Stimulated activated naive CD8-positive, alpha-beta T cell treated with anti-CD3 and anti-CD28 coated beads, Interleukin-15, amount 100 ng/mL, for 72 hours (primary cell): ENCODE measurements at regions not wholly inside any gene's neighbourhood (a gene's known extent, or its start where the extent isn't known, plus 50 kb on each side); places are given as distances from the start of the nearest gene placed in this dataset.
A peak's percentile ranks its signal among the peaks of the same experiment; 100 is the strongest.
"Not testable (repeated sequence)": the region's sequence is repeated elsewhere in the genome, so short reads cannot be mapped to it uniquely, and the experiment has no call there.

Source experiments
- ATAC-seq: fragments of 150-1000 bp; cut with Tn5 transposase; 2 replicates; pipeline ENCODE4 v1.10.0; 2021; ENCODE audit warnings: mild to moderate bottlenecking, moderate library complexity
- DNase-seq, 2 donors: peaks; one replicate each; pipeline ENCODE4 v3.0.0; 2021 to 2022
- H3K27ac Mint-ChIP-seq, 2 donors: one replicate each; pipeline ENCODE4 v1.8.0; 2022; ENCODE audit warnings: mild to moderate bottlenecking in 2 of 2, mixed read lengths in 2 of 2, moderate library complexity in 2 of 2
- H3K27me3 Mint-ChIP-seq: one replicate; pipeline ENCODE4 v1.8.0; 2022; ENCODE audit warnings: mixed read lengths
- H3K4me1 Mint-ChIP-seq: one replicate; pipeline ENCODE4 v1.8.0; 2022; ENCODE audit warnings: mild to moderate bottlenecking, mixed read lengths
- H3K4me3 Mint-ChIP-seq, 2 donors: one replicate each; pipeline ENCODE4 v1.8.0; 2022; ENCODE audit warnings: mild to moderate bottlenecking in 2 of 2, mixed read lengths in 2 of 2, moderate library complexity in 1 of 2
- H3K9me3 Mint-ChIP-seq, 2 donors: one replicate each; pipeline ENCODE4 v1.8.0; 2022; ENCODE audit warnings: mixed read lengths in 2 of 2

DNA sequence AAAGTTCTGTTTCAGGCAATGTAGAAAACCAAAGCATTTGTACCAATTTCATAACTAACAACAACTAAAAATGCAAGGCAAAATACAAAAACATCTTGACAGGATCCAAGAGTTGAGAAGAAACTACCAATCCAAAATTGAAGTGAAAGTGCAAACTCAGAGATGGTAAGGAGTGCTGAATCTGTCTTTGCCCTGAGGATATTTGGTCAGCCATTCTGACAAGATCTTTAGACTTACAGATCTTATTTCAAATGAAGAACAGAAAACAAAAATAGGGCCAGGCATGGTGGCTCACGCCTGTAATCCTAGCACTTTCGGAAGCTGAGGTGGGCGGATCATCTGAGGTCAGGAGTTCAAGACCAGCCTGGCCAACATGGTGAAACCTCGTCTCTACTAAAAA is 412.8 kb downstream of the ZFHX3 start:
- H3K4me1 Mint-ChIP-seq = no peaks in the 10 kb centered on the region
- ATAC-seq (no peak), DNase-seq (no peak)
- H3K27ac Mint-ChIP-seq = no peak overlapping the region
- H3K4me3 Mint-ChIP-seq = no peak overlapping the region
- H3K9me3 Mint-ChIP-seq = peaks cover 14 to 16% of the 10 kb centered on the region in 2 donors
- H3K27me3 Mint-ChIP-seq = no peaks in the 10 kb centered on the region

DNA sequence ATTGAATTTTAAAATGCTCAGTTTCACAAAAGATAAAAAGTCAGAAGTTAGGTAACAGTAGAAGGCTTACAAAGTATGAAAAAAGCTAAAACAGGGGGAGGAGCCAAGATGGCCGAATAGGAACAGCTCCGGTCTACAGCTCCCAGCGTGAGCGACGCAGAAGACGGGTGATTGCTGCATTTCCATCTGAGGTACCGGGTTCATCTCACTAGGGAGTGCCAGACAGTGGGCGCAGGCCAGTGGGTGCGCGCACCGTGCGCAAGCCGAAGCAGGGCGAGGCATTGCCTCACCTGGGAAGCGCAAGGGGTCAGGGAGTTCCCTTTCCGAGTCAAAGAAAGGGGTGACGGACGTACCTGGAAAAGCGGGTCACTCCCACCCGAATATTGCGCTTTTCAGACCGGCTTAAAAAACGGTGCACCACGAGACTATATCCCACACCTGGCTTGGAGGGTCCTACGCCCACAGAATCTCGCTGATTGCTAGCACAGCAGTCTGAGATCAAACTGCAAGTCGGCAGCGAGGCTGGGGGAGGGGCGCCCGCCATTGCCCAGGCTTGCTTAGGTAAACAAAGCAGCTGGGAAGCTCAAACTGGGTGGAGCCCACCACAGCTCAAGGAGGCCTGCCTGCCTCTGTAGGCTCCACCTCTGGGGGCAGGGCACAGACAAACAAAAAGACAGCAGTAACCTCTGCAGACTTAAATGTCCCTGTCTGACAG is 420.6 kb downstream of the ZFHX3 start:
- H3K27me3 Mint-ChIP-seq, ATAC-seq, H3K4me1 Mint-ChIP-seq, H3K27ac Mint-ChIP-seq, DNase-seq, H3K9me3 Mint-ChIP-seq: not testable (repeated sequence)
- H3K4me3 Mint-ChIP-seq = peak overlapping the region in 1 of 2 donors; percentile 35

DNA sequence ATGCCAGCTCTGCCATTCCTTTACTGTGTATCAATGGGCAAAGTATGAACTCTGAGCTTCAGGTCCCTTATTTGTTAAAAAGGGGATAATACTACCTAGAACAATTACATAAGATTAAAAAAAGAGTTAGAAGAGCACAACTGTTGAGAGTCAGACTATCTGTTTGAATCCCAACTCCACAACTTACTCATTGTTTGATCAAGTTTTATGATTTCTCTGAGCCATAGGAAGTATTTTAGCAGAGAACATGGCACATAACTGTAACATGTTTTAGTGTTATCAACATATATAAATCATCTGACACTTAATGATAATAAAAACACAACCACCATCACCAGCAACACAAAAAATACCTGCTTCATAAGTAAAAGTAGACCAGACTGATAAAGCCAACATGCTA is 421.3 kb downstream of the ZFHX3 start:
- Mint-ChIP-seq H3K4me3 (no peak overlapping the region), H3K27ac (no peak overlapping the region), H3K27me3 (no peaks in the 10 kb centered on the region)

DNA sequence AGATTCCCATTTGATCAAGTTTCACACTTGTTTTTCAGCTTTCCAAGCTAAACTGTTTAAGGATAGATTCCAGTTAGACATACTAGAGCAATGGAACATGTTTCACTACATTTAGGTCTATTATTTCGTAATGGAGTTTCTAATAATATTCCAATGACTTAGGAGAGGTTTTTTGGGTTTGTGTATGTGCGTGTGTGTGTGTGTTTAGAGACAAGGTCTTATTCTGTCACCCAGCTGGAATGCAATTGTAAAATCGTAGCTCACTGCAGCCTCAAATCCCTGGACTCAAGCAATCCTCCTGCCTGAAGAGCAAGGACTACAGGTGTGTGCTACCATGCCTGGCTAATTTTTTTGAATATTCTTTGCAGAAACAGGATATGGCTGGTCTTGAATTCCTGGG is 426.3 kb downstream of the ZFHX3 start:
- no peak for DNase-seq
- no peak for ATAC-seq
- Mint-ChIP-seq H3K27me3 (no peaks in the 10 kb centered on the region), H3K4me1 (no peaks in the 10 kb centered on the region), H3K27ac (no peak overlapping the region), H3K4me3 (no peak overlapping the region), H3K9me3 (peaks cover 4 to 7% of the 10 kb centered on the region in 2 donors)

More for the DNA sequence above, 421.3 kb downstream of the ZFHX3 start:
- Mint-ChIP-seq H3K4me1 (no peaks in the 10 kb centered on the region), H3K9me3 (peaks cover 7 to 8% of the 10 kb centered on the region in 2 donors)
- no peak for ATAC-seq
- no peak for DNase-seq

DNA sequence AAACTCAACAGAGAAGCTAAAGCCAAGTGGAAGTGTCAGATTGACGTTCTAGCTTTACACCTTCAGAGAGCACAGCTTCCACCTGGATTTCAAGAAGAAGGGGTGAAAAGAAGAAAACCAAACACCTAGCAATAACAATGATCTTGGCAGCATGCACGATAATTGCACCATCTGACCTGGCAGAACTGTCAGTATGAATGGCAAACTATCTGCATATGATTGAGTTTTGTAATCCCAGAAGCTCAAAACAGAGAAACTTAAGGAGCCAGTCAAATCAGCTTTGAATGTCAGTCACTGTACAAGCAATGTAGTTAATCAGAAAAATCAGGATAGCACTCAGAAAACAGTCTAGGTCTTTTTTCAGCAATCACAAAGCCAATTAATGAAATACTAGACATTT is 427.1 kb downstream of the ZFHX3 start:
- Mint-ChIP-seq H3K27ac (no peak overlapping the region), H3K4me1 (no peaks in the 10 kb centered on the region), H3K9me3 (peaks cover 6 to 7% of the 10 kb centered on the region in 2 donors), H3K4me3 (no peak overlapping the region), H3K27me3 (no peaks in the 10 kb centered on the region)
- no peak for ATAC-seq
- no peak for DNase-seq

DNA sequence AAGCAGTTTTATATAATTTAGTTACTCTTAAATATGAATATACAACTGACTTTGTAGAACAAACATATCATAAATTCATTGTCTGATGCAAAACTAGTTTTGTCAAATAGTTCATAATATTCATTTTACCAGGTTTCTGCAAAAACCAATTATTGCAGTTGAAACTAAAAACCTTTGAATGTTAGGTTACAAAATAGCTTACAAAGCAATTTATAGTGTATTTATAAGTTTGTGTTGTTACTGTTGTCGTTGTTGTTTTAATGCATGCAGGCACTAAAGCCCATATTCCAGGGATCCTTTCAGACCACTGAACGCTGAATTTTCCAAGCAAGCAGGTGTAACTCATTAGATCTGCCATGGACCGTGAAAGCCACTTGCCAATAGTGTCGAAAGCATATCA is 427.6 kb downstream of the ZFHX3 start:
- Mint-ChIP-seq H3K9me3 (peaks cover 7% of the 10 kb centered on the region in 2 donors), H3K4me1 (no peaks in the 10 kb centered on the region), H3K27me3 (no peaks in the 10 kb centered on the region), H3K27ac (no peak overlapping the region), H3K4me3 (no peak overlapping the region)
- ATAC-seq = no peak
- no peak for DNase-seq

DNA sequence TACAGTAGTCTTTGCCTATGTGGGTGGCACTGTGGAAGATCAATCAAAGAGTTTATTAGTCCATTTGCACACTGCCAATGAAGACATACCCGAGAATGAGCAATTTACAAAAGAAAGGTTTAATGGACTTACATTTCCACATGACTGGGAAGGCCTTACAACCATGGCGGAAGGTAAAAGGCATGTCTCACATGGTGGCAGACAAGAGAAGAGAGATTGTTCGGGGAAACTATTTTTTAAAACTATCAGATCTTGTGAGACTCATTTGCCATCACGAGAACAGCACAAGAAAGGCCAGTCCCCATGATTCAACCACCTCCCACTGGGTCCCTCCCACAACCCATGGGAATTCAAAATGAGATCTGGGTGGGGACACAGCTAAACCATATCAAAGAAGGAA is 432.1 kb downstream of the ZFHX3 start:
- no peaks in the 10 kb centered on the region for H3K4me1 Mint-ChIP-seq
- peaks cover 7% of the 10 kb centered on the region in 2 donors for H3K9me3 Mint-ChIP-seq
- H3K27me3 Mint-ChIP-seq = no peaks in the 10 kb centered on the region
- H3K27ac Mint-ChIP-seq = no peak overlapping the region
- DNase-seq (no peak), ATAC-seq (no peak)
- no peak overlapping the region for H3K4me3 Mint-ChIP-seq

DNA sequence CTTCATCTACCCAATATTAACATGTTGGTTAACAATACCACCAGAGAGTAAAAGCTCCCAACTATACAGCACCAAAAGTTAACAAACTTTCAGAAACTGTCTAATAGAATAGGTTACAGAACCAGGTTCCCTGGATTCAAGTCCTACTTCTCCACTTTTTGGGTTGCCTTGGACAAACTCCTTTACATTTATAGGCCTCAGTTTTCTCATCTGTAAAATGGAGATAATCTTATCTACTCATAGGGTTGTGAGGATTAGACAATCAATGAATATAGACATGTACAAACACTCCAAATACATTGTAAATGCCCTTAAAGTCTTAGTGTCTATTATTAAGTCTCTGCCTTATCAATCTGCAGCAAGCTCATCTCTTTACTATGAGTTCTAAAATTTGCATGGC is 435.2 kb downstream of the ZFHX3 start:
- Mint-ChIP-seq H3K4me1 (peaks cover 6% of the 10 kb centered on the region), H3K27me3 (no peaks in the 10 kb centered on the region), H3K9me3 (peaks cover 7% of the 10 kb centered on the region in 2 donors), H3K4me3 (no peak overlapping the region), H3K27ac (no peak overlapping the region)
- ATAC-seq (no peak), DNase-seq (no peak)

DNA sequence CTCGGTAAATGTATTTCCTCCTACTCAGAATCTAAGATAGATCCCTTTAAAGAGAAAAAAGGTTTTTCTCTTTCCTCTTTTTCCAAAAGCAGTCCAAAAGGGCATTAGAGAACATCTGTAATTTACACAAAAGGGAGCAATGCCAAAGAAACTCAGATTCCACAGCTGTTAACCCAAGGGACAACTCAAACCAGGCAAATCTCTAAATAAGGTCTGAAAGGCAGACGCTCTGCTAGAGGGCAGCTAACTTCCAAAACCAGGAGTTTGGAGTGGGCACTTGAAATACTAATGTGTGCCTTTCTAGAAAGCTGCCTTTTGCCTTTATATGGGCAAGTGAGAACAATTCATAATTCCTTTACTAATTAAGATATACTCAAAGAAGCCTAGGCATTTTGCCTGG is 435.7 kb downstream of the ZFHX3 start:
- Mint-ChIP-seq H3K9me3 (peaks cover 7% of the 10 kb centered on the region in 2 donors), H3K27me3 (no peaks in the 10 kb centered on the region), H3K4me3 (no peak overlapping the region), H3K4me1 (peaks cover 6% of the 10 kb centered on the region), H3K27ac (no peak overlapping the region)
- DNase-seq = no peak
- no peak for ATAC-seq

DNA sequence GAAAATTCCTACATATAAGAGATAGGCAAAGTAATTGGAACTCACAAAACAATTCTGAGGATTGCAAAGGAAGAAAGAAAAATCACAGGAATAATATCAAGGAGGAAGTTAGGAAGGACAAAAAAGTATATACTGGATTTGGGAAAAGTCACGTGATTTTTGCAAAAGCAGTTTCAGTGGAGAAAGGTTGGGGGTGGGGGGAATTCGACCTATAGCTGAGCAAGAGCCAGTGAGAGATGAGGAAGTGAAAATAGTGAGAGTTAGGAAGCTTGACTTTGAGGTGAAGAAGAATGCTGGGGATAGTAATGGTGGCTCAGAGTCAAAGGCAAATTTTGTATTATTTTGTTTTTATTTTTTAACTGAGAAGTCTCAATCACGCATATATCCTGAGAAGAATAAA is 438.0 kb upstream of the PMFBP1 start:
- no peak for ATAC-seq
- Mint-ChIP-seq H3K27ac (peak overlapping the region in 1 of 2 donors; percentile 2), H3K27me3 (no peaks in the 10 kb centered on the region), H3K4me1 (peaks cover 6% of the 10 kb centered on the region), H3K4me3 (no peak overlapping the region), H3K9me3 (peaks cover 0 to 2% of the 10 kb centered on the region in 2 donors)
- no peak for DNase-seq

DNA sequence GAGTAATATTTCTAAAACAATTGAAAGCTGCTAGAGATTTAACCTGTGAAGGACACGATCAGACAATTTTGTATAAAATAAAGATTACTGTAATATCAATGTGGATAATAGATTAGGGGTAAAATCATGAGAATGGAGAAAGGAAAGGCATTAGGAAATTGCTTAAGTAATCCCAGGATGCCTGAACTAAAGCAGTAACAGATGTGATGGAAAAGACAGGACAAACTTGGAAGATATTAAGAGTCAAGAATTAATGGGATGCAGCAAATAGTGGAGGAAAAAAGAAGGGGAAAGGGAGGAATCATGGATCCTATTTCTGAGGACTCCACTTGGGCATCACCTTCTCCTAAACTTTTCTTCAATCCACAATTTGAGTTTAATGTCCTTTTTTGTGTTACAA is 437.1 kb upstream of the PMFBP1 start:
- H3K4me1 Mint-ChIP-seq = peaks cover 6% of the 10 kb centered on the region
- H3K4me3 Mint-ChIP-seq = no peak overlapping the region
- no peaks in the 10 kb centered on the region for H3K27me3 Mint-ChIP-seq
- ATAC-seq (no peak), DNase-seq (no peak)
- peaks cover 0 to 9% of the 10 kb centered on the region in 2 donors for H3K9me3 Mint-ChIP-seq
- H3K27ac Mint-ChIP-seq = no peak overlapping the region

DNA sequence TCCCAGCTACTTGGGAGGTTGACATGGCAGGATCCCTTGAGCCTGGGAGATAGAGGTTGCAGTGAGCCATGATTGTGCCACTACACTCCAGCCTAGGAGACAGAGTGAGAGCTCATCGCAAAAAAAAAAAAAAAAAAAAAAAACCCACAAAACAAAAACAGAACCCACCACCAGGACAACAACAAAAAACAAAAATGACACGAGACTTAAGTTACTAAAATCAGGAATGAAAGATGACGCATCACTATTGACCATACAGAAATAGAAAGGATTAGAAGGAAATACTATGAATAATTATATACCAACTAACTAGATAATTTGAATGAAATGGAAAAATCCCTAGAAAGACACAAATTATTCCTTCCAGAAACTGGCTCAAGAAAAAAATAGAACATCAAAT is 432.4 kb upstream of the PMFBP1 start:
- no peak for DNase-seq
- Mint-ChIP-seq H3K27ac (no peak overlapping the region), H3K27me3 (no peaks in the 10 kb centered on the region), H3K9me3 (peaks cover 0 to 9% of the 10 kb centered on the region in 2 donors), H3K4me1 (no peaks in the 10 kb centered on the region), H3K4me3 (no peak overlapping the region)
- ATAC-seq = no peak

DNA sequence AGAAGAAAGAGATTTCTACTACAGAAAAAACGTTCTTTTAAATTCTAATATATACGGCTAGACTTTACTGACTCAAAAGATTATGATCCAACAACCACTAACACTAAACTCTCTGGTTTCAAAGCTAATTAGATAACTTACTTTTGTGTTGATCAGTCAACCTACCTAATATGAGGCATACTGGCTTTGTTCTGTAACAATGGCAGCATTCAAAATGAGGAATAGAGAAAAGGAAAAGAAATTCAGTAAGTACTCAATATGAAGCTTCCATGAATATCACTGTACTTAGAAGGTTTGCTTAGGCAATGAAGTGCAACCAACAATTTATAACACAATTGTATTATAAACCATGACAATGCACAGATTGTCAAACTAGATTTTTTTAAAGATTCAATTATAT is 430.5 kb upstream of the PMFBP1 start:
- no peaks in the 10 kb centered on the region for H3K4me1 Mint-ChIP-seq
- no peaks in the 10 kb centered on the region for H3K27me3 Mint-ChIP-seq
- ATAC-seq = no peak
- H3K27ac Mint-ChIP-seq = no peak overlapping the region
- no peak overlapping the region for H3K4me3 Mint-ChIP-seq
- H3K9me3 Mint-ChIP-seq = peaks cover 0 to 9% of the 10 kb centered on the region in 2 donors
- DNase-seq = no peak

DNA sequence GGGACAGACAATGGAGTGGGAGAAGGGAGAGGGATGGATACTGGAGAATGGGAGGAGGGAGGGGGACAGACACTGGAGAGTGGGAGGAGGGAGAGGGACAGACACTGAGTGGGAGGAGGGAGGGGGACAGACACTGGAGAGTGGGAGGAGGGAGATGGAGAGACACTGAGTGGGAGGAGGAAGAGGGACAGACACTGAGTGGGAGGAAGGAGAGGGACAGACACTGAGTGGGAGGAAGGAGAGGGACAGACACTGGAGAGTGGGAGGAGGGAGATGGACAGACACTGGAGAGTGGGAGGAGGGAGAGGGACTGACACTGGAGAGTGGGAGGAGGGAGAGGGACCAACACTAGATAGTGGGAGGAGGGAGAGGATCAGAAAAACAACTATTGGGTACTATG is 426.7 kb upstream of the PMFBP1 start:
- Mint-ChIP-seq H3K4me1 (no peaks in the 10 kb centered on the region), H3K27ac (no peak overlapping the region), H3K9me3 (no peaks in the 10 kb centered on the region), H3K27me3 (no peaks in the 10 kb centered on the region), H3K4me3 (no peak overlapping the region)
- ATAC-seq (no peak), DNase-seq (no peak)

DNA sequence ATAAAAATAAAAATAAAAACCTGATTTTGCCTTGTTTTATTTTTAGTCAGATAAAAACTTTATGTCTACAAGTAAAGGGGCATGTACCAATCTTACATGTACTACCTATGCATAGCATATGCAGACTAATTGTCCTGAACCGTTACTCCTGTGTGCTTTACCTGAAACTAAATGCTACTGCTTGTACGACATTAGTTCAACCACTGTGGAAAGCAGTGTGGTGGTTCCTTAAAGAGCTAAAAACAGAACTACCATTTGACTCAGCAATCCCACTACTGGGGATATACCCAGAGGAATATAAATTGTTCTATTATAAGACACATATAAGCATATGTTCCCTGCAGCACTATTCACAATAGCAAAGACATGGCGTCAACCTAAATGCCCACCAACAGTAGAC is 426.0 kb upstream of the PMFBP1 start:
- Mint-ChIP-seq H3K4me1 (no peaks in the 10 kb centered on the region), H3K4me3 (no peak overlapping the region), H3K9me3 (no peaks in the 10 kb centered on the region), H3K27ac (peak overlapping the region in 1 of 2 donors; percentile 40), H3K27me3 (no peaks in the 10 kb centered on the region)
- ATAC-seq (no peak), DNase-seq (no peak)

DNA sequence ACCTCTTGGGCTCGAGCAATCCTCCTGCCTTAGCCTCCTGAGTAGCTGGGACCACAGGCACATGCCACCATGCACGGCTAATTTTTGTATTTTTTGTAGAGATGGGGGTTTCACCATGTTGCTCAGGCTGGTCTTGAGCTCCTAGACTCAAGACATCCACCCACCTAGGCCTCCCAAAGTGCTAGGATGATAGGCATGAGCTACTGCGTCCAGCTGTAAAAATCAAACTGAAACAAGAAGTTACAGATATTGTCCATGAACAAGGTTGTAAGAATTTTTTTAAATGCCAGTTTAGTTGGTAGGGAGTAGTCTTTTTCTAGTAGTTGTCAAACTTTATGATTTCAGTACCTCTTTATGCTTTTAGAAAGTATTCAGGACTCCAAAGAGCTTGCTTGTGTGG is 424.4 kb upstream of the PMFBP1 start:
- no peak overlapping the region for H3K4me3 Mint-ChIP-seq
- H3K4me1 Mint-ChIP-seq = no peaks in the 10 kb centered on the region
- no peaks in the 10 kb centered on the region for H3K27me3 Mint-ChIP-seq
- ATAC-seq (no peak), DNase-seq (no peak)
- no peak overlapping the region for H3K27ac Mint-ChIP-seq
- no peaks in the 10 kb centered on the region for H3K9me3 Mint-ChIP-seq
